ENCODE measurements at regions not wholly inside any gene's neighbourhood (a gene's known extent, or its start where the extent isn't known, plus 50 kb on each side); places are given as distances from the start of the nearest gene placed in this dataset.

DNA sequence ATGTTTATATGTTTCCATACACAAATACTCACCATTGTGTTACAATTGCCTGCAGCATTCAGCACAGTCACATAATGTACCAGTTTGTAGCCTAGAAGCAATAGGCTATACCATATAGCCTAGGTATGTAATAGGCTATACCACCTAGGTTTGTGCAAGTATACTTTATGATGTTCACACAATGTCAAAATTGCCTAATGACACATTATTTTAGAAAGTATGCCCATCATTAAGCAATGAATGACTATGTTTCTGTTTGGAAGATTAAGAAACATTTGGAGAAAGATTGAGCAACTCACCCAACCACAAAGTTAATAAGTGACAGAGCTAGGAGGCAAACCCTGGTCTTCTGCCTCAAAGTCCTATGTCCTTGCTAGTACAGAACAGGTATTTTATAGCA is 96.8 kb upstream of the GRIA3 start:
- Histone ChIP-seq H3K9me3 (no peaks in the 10 kb centered on the region), H3K36me3 (no peaks in the 10 kb centered on the region), H3K27ac (no peak overlapping the region), H3K4me1 (ENCODE audit: insufficient read depth) (no peaks in the 10 kb centered on the region), H3K27me3 (no peaks in the 10 kb centered on the region), H3K4me3 (no peak overlapping the region)
- no peak for DNase-seq
- TF ChIP-seq POLR2A (IDR thresholded peaks at IDR 0.05) (no peak), EP300 (IDR thresholded peaks at IDR 0.05) (no peak)
- TF ChIP-seq, protein P1, sequence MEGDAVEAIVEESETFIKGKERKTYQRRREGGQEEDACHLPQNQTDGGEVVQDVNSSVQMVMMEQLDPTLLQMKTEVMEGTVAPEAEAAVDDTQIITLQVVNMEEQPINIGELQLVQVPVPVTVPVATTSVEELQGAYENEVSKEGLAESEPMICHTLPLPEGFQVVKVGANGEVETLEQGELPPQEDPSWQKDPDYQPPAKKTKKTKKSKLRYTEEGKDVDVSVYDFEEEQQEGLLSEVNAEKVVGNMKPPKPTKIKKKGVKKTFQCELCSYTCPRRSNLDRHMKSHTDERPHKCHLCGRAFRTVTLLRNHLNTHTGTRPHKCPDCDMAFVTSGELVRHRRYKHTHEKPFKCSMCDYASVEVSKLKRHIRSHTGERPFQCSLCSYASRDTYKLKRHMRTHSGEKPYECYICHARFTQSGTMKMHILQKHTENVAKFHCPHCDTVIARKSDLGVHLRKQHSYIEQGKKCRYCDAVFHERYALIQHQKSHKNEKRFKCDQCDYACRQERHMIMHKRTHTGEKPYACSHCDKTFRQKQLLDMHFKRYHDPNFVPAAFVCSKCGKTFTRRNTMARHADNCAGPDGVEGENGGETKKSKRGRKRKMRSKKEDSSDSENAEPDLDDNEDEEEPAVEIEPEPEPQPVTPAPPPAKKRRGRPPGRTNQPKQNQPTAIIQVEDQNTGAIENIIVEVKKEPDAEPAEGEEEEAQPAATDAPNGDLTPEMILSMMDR (IDR thresholded peaks at IDR 0.05) = no peak
- intact Hi-C loops (cut with DNase I) = no loop called here

DNA sequence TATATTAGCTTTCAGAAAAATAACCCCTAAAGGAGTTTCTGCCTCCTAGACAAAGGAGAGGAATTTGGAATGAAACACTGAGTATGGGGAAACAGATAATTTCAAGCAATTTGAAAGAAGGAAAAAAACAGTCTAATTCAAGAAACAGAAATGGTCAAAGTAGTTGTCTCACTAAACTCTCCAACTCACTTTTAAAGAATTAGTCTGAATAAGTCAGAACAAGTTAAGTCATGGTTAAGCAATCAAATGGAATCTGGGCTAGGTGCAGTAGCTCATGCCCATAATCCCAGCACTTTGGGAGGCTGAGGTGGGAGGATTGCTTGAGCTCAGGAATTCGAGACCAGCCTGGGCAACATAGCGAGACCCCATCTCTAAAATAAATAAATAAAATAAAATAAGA is 95.7 kb upstream of the GRIA3 start:
- intact Hi-C loops (cut with DNase I) = no loop called here
- TF ChIP-seq POLR2A (IDR thresholded peaks at IDR 0.05) (no peak), EP300 (IDR thresholded peaks at IDR 0.05) (no peak)
- TF ChIP-seq, protein P1 (IDR thresholded peaks at IDR 0.05) = no peak
- Histone ChIP-seq H3K9me3 (no peaks in the 10 kb centered on the region), H3K4me3 (no peak overlapping the region), H3K27ac (no peak overlapping the region), H3K4me1 (ENCODE audit: insufficient read depth) (no peaks in the 10 kb centered on the region), H3K36me3 (no peaks in the 10 kb centered on the region), H3K27me3 (no peaks in the 10 kb centered on the region)
- no peak for DNase-seq
- WGBS, 3 donors = 71 to 77% (median 72%) methylated on average over 2 of the region's 2 CpGs

DNA sequence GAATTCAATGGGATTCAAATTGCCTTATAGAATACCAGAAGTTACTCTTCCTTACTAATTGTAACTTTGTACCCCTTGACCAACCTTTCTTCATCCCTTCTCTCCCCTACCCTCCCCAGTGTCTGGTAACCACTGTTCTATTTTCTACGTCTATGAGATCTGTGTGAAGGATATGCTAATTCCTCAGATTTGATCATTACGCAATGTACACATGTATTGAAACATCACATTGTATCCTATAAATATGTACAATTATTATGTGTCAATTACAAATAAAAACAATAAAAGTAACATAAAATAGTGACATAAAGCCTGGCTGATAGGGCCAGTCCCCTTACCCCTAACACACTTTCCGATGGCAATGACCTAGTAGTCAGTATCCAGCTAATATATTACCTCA is 95.1 kb upstream of the GRIA3 start:
- WGBS, 3 donors = 65 to 82% (median 76%) methylated on average over 3 of the region's 3 CpGs
- H3K4me1 ChIP-seq (ENCODE audit: insufficient read depth) = no peaks in the 10 kb centered on the region
- no peak overlapping the region for H3K4me3 ChIP-seq
- no peaks in the 10 kb centered on the region for H3K27me3 ChIP-seq
- no peak for DNase-seq
- intact Hi-C loops (cut with DNase I) = no loop called here
- H3K9me3 ChIP-seq = no peaks in the 10 kb centered on the region
- H3K27ac ChIP-seq = no peak overlapping the region
- no peaks in the 10 kb centered on the region for H3K36me3 ChIP-seq
- TF ChIP-seq, protein P1 (IDR thresholded peaks at IDR 0.05) = no peak
- TF ChIP-seq POLR2A (IDR thresholded peaks at IDR 0.05) = no peak
- TF ChIP-seq EP300 (IDR thresholded peaks at IDR 0.05) = no peak

GRCh38 chrX:123093792-123094191 is 90.3 kb upstream of the GRIA3 start:
- WGBS, 3 donors = 45 to 64% (median 55%) methylated on average over 2 of the region's 2 CpGs
- intact Hi-C loops (cut with DNase I) = no loop called here

More at GRCh38 chrX:123093792-123094191, 90.3 kb upstream of the GRIA3 start:
- no peak overlapping the region for H3K27ac ChIP-seq
- no peak overlapping the region for H3K4me3 ChIP-seq
- no peak for DNase-seq
- no peaks in the 10 kb centered on the region for H3K4me1 ChIP-seq (ENCODE audit: insufficient read depth)
- TF ChIP-seq EP300 (IDR thresholded peaks at IDR 0.05) = no peak
- TF ChIP-seq, protein P1 (IDR thresholded peaks at IDR 0.05) = no peak
- TF ChIP-seq POLR2A (IDR thresholded peaks at IDR 0.05) = no peak
- no peaks in the 10 kb centered on the region for H3K36me3 ChIP-seq
- H3K27me3 ChIP-seq = no peaks in the 10 kb centered on the region
- H3K9me3 ChIP-seq = no peaks in the 10 kb centered on the region

All from ovary (tissue), 7 donors.